LNCaP clone FGC (cell line): ENCODE measurements at regions not wholly inside any gene's neighbourhood (a gene's known extent, or its start where the extent isn't known, plus 50 kb on each side); places are given as distances from the start of the nearest gene placed in this dataset.

Experiments
- DNase-seq: peaks from one replicate; pipeline ENCODE4 v3.0.0-alpha.2; 2011; ENCODE audit warnings: low read depth
- H3K4me3 ChIP-seq: 2 replicates; pipeline ENCODE4 v1.5.1; 2011; ENCODE audit warnings: mild to moderate bottlenecking, low read depth, low read length, control low read depth
- TF ChIP-seq, protein P1 (sequence below): IDR thresholded peaks from 2 replicates; pipeline ENCODE4 v1.5.1; 2012; ENCODE audit warnings: mild to moderate bottlenecking; ENCODE audit not compliant: control insufficient read depth, insufficient read depth; ENCODE audit errors: extremely low read depth

DNA sequence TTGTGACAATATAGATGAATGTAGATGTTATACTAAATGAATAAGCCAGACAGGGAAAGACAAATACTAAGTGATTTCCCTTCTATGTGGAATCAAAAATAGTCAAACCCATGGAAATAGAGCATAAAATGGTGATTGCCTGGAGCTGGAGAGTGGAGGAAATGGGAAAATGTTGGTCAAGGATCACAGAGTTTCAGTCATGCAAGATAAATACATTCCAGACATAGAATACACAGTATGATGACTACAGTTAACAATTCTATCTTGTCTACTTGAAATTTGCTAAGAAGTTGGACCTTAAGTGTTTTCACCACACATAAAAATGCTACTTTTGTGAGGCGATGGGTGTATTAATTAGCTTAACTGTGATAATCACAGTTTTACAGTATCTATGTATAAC is 1182.7 kb downstream of the AACS start:
- no peak overlapping the region for H3K4me3 ChIP-seq
- DNase-seq: no peak
- TF ChIP-seq, protein P1, sequence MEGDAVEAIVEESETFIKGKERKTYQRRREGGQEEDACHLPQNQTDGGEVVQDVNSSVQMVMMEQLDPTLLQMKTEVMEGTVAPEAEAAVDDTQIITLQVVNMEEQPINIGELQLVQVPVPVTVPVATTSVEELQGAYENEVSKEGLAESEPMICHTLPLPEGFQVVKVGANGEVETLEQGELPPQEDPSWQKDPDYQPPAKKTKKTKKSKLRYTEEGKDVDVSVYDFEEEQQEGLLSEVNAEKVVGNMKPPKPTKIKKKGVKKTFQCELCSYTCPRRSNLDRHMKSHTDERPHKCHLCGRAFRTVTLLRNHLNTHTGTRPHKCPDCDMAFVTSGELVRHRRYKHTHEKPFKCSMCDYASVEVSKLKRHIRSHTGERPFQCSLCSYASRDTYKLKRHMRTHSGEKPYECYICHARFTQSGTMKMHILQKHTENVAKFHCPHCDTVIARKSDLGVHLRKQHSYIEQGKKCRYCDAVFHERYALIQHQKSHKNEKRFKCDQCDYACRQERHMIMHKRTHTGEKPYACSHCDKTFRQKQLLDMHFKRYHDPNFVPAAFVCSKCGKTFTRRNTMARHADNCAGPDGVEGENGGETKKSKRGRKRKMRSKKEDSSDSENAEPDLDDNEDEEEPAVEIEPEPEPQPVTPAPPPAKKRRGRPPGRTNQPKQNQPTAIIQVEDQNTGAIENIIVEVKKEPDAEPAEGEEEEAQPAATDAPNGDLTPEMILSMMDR: no peak

DNA sequence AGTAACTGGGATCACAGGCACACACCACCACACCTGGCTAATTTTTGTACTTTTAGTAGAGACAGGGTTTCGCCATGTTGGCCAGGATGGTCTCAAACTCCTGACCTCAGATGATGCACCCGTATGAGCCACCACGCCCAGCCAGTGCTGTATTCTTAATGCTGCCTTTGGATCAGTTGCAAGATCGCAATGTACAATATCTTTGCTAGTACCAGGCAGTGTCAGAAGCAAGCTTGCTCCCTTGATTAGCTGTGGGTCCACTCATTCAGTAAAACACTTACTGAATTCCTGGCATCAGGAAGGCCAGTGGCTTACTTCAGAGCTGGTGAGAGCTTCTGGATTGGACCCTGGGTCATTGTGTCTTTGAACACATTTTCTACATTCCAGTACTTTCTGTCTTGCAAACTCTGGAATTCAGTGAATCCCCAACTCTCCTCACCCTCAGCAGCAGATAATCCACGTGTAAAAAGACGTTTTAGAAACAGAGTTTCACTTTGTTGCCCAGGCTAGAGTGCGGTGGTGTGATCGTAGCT is 1183.7 kb downstream of the AACS start:
- TF ChIP-seq, protein P1: no peak
- no peak for DNase-seq
- no peak overlapping the region for H3K4me3 ChIP-seq

DNA sequence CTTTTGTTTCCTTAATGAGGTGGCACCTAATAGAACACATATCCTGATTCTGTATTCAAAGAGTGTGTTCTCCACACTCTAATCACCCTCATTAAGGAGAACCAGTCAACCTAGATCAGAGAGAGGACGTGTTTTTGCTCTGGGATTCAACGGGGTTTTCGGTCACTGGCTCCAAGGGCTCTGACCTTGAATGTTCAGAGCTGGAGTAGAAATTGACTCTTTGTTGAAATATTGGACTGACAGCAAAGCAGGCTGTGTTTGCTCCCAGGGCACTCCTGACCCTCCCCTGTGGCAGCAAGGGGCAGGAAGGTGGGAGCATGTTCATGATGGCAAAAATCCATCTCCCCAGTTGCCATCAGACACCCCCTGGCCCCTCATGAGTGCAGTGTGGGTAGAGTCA is 1193.0 kb downstream of the AACS start:
- no peak for DNase-seq
- TF ChIP-seq, protein P1: no peak

DNA sequence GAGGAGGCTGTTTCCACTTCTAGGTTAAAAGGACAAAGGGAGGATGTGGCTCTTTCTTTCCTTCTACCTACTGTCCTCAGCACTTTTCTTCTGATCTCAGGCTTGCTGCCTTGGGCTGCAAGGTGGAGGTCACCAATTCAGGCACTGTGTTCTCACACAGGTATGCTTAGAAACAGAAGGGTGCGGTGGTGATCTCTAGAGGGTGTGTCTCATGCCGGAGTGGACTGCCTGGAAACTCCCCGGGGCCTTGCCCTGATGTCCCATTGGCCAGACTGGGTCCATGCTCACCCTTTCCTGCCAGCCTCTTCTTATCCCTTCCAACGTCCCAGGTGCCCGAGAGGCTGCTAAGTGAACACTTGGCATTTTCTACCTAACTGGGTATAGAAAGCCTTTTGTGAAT is 1197.6 kb downstream of the AACS start:
- no peak for DNase-seq
- no peak overlapping the region for H3K4me3 ChIP-seq
- TF ChIP-seq, protein P1: no peak

More for the DNA sequence above, 1193.0 kb downstream of the AACS start:
- no peak overlapping the region for H3K4me3 ChIP-seq

DNA sequence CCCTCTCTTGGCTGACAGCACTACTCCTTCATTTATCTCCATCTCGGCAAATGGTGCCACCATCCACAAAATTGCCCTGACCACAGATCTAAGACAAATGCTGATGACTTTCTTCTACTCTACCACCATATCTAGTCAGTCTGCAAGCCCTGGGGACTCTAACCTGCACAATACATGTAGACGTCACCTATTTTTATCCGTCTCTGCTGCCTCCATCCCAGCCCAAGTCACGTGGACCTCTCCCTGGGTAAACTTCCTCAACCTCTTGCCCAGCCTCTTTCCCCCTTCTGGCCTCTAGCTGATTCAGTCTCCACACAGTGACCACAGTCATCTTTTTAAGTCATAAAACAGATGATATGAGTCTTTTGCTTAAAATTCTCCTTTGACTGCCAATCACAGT is 1203.0 kb downstream of the AACS start:
- no peak overlapping the region for H3K4me3 ChIP-seq
- TF ChIP-seq, protein P1: no peak
- DNase-seq: no peak

DNA sequence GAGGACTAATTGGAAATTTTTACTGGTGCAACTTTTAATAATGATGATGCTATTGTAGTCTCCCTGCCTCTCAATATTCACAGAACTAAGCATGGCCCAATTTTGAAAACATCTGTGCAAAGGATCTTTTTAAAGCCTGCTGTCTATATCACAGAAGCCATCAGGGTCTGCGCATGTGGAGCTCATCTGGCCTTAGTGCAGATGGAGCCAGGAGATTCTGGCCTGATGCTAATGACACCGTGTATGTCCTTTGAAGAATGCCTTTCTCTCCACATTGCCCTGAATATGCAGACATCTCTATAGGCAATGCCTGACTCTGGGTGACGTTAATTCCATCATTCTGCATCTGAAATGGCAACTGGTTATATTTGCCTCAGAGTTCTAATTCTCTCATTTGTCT is 1205.9 kb downstream of the AACS start:
- no peak overlapping the region for H3K4me3 ChIP-seq
- DNase-seq: no peak
- TF ChIP-seq, protein P1: no peak

DNA sequence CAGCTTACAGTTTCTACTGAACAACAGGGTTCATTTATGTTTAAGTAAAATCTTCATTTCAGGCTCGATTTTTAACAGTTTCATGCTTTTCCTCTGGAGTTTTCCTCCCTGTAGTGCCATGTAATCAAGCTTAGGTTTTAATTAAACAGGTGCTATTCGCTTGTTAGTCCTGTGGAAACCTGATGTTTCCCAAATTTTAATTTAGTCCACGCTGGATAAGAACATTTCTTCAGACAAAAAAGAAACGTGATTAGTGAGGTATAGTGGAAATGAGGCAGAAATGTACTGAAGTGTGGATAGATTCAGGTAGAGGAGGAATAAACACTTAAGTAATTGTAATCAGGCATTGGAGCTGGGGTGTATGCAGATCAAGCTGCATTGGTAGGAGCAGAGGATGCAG is 1217.5 kb downstream of the AACS start:
- TF ChIP-seq, protein P1: no peak
- H3K4me3 ChIP-seq: no peak overlapping the region
- DNase-seq: no peak
